DOHH2 (cell line): ENCODE measurements at regions not wholly inside any gene's neighbourhood (a gene's known extent, or its start where the extent isn't known, plus 50 kb on each side); places are given as distances from the start of the nearest gene placed in this dataset.

Source experiments
- H3F3A ChIP-seq: fragments of 200-600 bp; sonication (generic), shearing (Covaris generic); 2 replicates; pipeline ENCODE4 v1.6.0; 2016; ENCODE audit warnings: antibody characterized with exemption, mild to moderate bottlenecking; ENCODE audit not compliant: control insufficient read depth, insufficient read depth
- H3K27ac ChIP-seq: fragments of 200-600 bp; sonication (generic); 2 replicates; pipeline ENCODE4 v1.5.1; 2014; ENCODE audit warnings: low read depth, mild to moderate bottlenecking, low read length, moderate library complexity
- H3K27me3 ChIP-seq: fragments of 200-600 bp; sonication (generic); 2 replicates; pipeline ENCODE4 v1.6.1; 2014; ENCODE audit warnings: mild to moderate bottlenecking, low read length, mixed read lengths; ENCODE audit not compliant: control insufficient read depth
- H3K36me3 ChIP-seq: fragments of 200-600 bp; sonication (generic); 2 replicates; pipeline ENCODE4 v1.6.1; 2014; ENCODE audit warnings: mild to moderate bottlenecking, low read length, moderate library complexity, mixed read lengths; ENCODE audit not compliant: control insufficient read depth
- H3K4me1 ChIP-seq: fragments of 200-600 bp; sonication (generic); 2 replicates; pipeline ENCODE4 v1.6.1; 2014; ENCODE audit warnings: mild to moderate bottlenecking, low read length, mixed read lengths; ENCODE audit not compliant: control insufficient read depth
- H3K4me2 ChIP-seq: fragments of 200-600 bp; sonication (generic); 2 replicates; pipeline ENCODE4 v1.6.0; 2014; ENCODE audit warnings: mild to moderate bottlenecking, low read length, moderate library complexity
- H3K4me3 ChIP-seq: fragments of 200-600 bp; sonication (generic); 2 replicates; pipeline ENCODE4 v1.5.1; 2014; ENCODE audit warnings: mild to moderate bottlenecking, low read length, mixed read lengths
- H3K79me2 ChIP-seq: fragments of 200-600 bp; sonication (generic); 2 replicates; pipeline ENCODE4 v1.6.1; 2014; ENCODE audit warnings: mild to moderate bottlenecking, low read length, mixed read lengths; ENCODE audit not compliant: control insufficient read depth
- H3K9me2 ChIP-seq: fragments of 200-600 bp; sonication (generic); replicated peaks from 2 replicates; pipeline ENCODE4 v1.6.1; 2014; ENCODE audit warnings: mild to moderate bottlenecking, low read length, mixed read lengths; ENCODE audit not compliant: control insufficient read depth
- H3K9me3 ChIP-seq: fragments of 200-600 bp; sonication (generic); 2 replicates; pipeline ENCODE4 v1.6.1; 2014; ENCODE audit warnings: antibody characterized with exemption, low read length, mixed read lengths; ENCODE audit not compliant: control insufficient read depth, insufficient read depth
- H4K20me1 ChIP-seq: fragments of 200-600 bp; sonication (generic); 2 replicates; pipeline ENCODE4 v1.6.0; 2014; ENCODE audit warnings: low read depth, mild to moderate bottlenecking, antibody characterized with exemption, low read length, moderate library complexity; ENCODE audit not compliant: control insufficient read depth, insufficient read depth
- CTCF ChIP-seq: fragments of 200-600 bp; sonication (generic); IDR thresholded peaks from one replicate; pipeline ENCODE4 v1.5.1; 2014; ENCODE audit warnings: antibody characterized with exemption, mild to moderate bottlenecking, low read depth, low read length; ENCODE audit not compliant: poor library complexity, severe bottlenecking
- EZH2phosphoT487 ChIP-seq: fragments of 200-600 bp; sonication (generic); IDR thresholded peaks from 2 replicates; pipeline ENCODE4 v1.6.1; 2017; ENCODE audit warnings: borderline replicate concordance, mild to moderate bottlenecking, antibody characterized with exemption, low read length, moderate library complexity, mixed read lengths

GRCh38 chr1:112056354-112056753 is 66.9 kb upstream of the KCND3 start:
- Histone ChIP-seq H3K27me3 (no peaks in the 10 kb centered on the region), H3F3A (no peaks in the 10 kb centered on the region), H3K36me3 (no peaks in the 10 kb centered on the region), H3K4me1 (no peaks in the 10 kb centered on the region), H3K9me2 (no peaks in the 10 kb centered on the region), H3K4me3 (no peak overlapping the region), H3K27ac (no peak overlapping the region), H3K79me2 (no peaks in the 10 kb centered on the region), H4K20me1 (no peaks in the 10 kb centered on the region), H3K4me2 (no peak overlapping the region), H3K9me3 (no peaks in the 10 kb centered on the region)
- no peak for TF ChIP-seq EZH2phosphoT487
- no peak for TF ChIP-seq CTCF

GRCh38 chr1:112057736-112058135 is 68.3 kb upstream of the KCND3 start:
- no peak overlapping the region for H3K27ac ChIP-seq
- no peaks in the 10 kb centered on the region for H3K4me1 ChIP-seq
- H3F3A ChIP-seq = no peaks in the 10 kb centered on the region
- no peaks in the 10 kb centered on the region for H4K20me1 ChIP-seq
- no peaks in the 10 kb centered on the region for H3K27me3 ChIP-seq
- no peaks in the 10 kb centered on the region for H3K36me3 ChIP-seq
- H3K4me2 ChIP-seq = no peak overlapping the region
- H3K79me2 ChIP-seq = no peaks in the 10 kb centered on the region
- H3K4me3 ChIP-seq = no peak overlapping the region
- no peaks in the 10 kb centered on the region for H3K9me3 ChIP-seq
- TF ChIP-seq CTCF (no peak), EZH2phosphoT487 (no peak)
- H3K9me2 ChIP-seq = no peaks in the 10 kb centered on the region

GRCh38 chr1:112058815-112059450 is 69.5 kb upstream of the KCND3 start:
- TF ChIP-seq EZH2phosphoT487 (no peak), CTCF (no peak)
- H3K27me3 ChIP-seq = no peaks in the 10 kb centered on the region

More at GRCh38 chr1:112058815-112059450, 69.5 kb upstream of the KCND3 start:
- H3K9me2 ChIP-seq = no peaks in the 10 kb centered on the region
- no peaks in the 10 kb centered on the region for H3K36me3 ChIP-seq
- no peak overlapping the region for H3K4me3 ChIP-seq
- H4K20me1 ChIP-seq = no peaks in the 10 kb centered on the region
- no peaks in the 10 kb centered on the region for H3K9me3 ChIP-seq
- H3K27ac ChIP-seq = no peak overlapping the region
- H3K4me1 ChIP-seq = peaks cover under 1% of the 10 kb centered on the region; the same call in 1 of the 2 replicates
- H3F3A ChIP-seq = no peaks in the 10 kb centered on the region
- H3K79me2 ChIP-seq = no peaks in the 10 kb centered on the region
- H3K4me2 ChIP-seq = no peak overlapping the region
